Liver (tissue), 8 donors: ENCODE measurements at regions not wholly inside any gene's neighbourhood (a gene's known extent, or its start where the extent isn't known, plus 50 kb on each side); places are given as distances from the start of the nearest gene placed in this dataset.

Source experiments
- DNase-seq: peaks from one replicate; pipeline ENCODE4 v3.0.0-alpha.2; 2017; ENCODE audit warnings: low spot score
- H3K27ac ChIP-seq, 2 donors: one replicate each; pipeline ENCODE4 v1.7.0; 2013; ENCODE audit warnings: inconsistent platforms in 2 of 2, low read length in 2 of 2, control low read depth in 1 of 2, low read depth in 1 of 2, mild to moderate bottlenecking in 1 of 2
- H3K27me3 ChIP-seq, 4 donors: one replicate each; pipeline versions ENCODE4 v1.6.1 to v1.7.0; 2013; ENCODE audit warnings: low read length in 3 of 4, inconsistent platforms in 1 of 4, mild to moderate bottlenecking in 1 of 4, moderate library complexity in 1 of 4; ENCODE audit not compliant: control insufficient read depth in 4 of 4, insufficient read depth in 4 of 4
- H3K36me3 ChIP-seq, 4 donors: one replicate each; pipeline versions ENCODE4 v1.6.1 to v1.7.0; 2013; ENCODE audit warnings: low read length in 3 of 4, mild to moderate bottlenecking in 3 of 4, low read depth in 1 of 4, moderate library complexity in 1 of 4; ENCODE audit not compliant: control insufficient read depth in 4 of 4, insufficient read depth in 3 of 4
- H3K4me1 ChIP-seq, 4 donors: one replicate each; pipeline versions ENCODE4 v1.6.1 to v1.7.0; 2013; ENCODE audit warnings: low read length in 3 of 4, mild to moderate bottlenecking in 3 of 4, moderate library complexity in 1 of 4; ENCODE audit not compliant: control insufficient read depth in 4 of 4, insufficient read depth in 4 of 4
- H3K4me3 ChIP-seq, 3 donors: one replicate each; pipeline versions ENCODE4 v1.6.1 to v1.7.0; 2013; ENCODE audit warnings: low read length in 3 of 3, control low read depth in 1 of 3, low read depth in 1 of 3, mild to moderate bottlenecking in 1 of 3
- H3K9ac ChIP-seq, 2 donors: one replicate each; pipeline ENCODE4 v1.7.0; 2013; ENCODE audit warnings: low read length in 2 of 2, mild to moderate bottlenecking in 2 of 2, moderate library complexity in 2 of 2, control low read depth in 1 of 2, low read depth in 1 of 2
- H3K9me3 ChIP-seq, 4 donors: one replicate each; pipeline versions ENCODE4 v1.6.1 to v1.7.0; 2013; ENCODE audit warnings: low read length in 3 of 4; ENCODE audit not compliant: control insufficient read depth in 4 of 4
- ATF3 ChIP-seq: IDR thresholded peaks from 2 replicates; pipeline ENCODE4 v1.6.1; 2016; ENCODE audit warnings: antibody characterized with exemption
- CTCF ChIP-seq: fragments of 150-350 bp; IDR thresholded peaks from 2 replicates; pipeline ENCODE4 v1.5.1; 2017; ENCODE audit warnings: improper control_type of control experiment, low read depth, low read length; ENCODE audit not compliant: missing input control
- EGR1 ChIP-seq, 2 donors: IDR thresholded peaks; 2 replicates each; pipeline ENCODE4 v1.6.1; 2016 to 2018; ENCODE audit warnings: antibody characterized with exemption in 2 of 2, low read depth in 2 of 2
- FOXA1 ChIP-seq: IDR thresholded peaks from 2 replicates; pipeline ENCODE4 v1.6.1; 2016; ENCODE audit warnings: antibody characterized with exemption
- FOXA2 ChIP-seq: IDR thresholded peaks from 2 replicates; pipeline ENCODE4 v1.6.1; 2016; ENCODE audit warnings: antibody characterized with exemption
- HNF4A ChIP-seq, 2 donors: conservative IDR thresholded peaks; 2 replicates each; pipeline ENCODE4 v1.6.1; 2016; ENCODE audit warnings: antibody characterized with exemption in 2 of 2, mild to moderate bottlenecking in 2 of 2
- MAX ChIP-seq: IDR thresholded peaks from 2 replicates; pipeline ENCODE4 v1.6.1; 2016; ENCODE audit warnings: antibody characterized with exemption
- RAD21 ChIP-seq, 2 donors: IDR thresholded peaks; 2 replicates each; pipeline ENCODE4 v1.6.1; 2016; ENCODE audit warnings: antibody characterized with exemption in 2 of 2, mild to moderate bottlenecking in 2 of 2
- RXRA ChIP-seq, 2 donors: IDR thresholded peaks; 2 replicates each; pipeline ENCODE4 v1.6.1; 2017 to 2018; ENCODE audit warnings: antibody characterized with exemption in 2 of 2, mild to moderate bottlenecking in 1 of 2
- SP1 ChIP-seq: IDR thresholded peaks from 2 replicates; pipeline ENCODE4 v1.6.1; 2018; ENCODE audit warnings: antibody characterized with exemption, mild to moderate bottlenecking
- TAF1 ChIP-seq: conservative IDR thresholded peaks from 2 replicates; pipeline ENCODE4 v1.6.1; 2016; ENCODE audit warnings: antibody characterized with exemption, mild to moderate bottlenecking
- YY1 ChIP-seq: IDR thresholded peaks from 2 replicates; pipeline ENCODE4 v1.6.1; 2016; ENCODE audit warnings: antibody characterized with exemption, mild to moderate bottlenecking
- WGBS: extraction: QIAGEN DNeasy Blood & Tissue Kit; methylation state at CpG from one replicate; pipeline ENCODE4 v1.1.7; 2013; 5-methylcytosine and 5-hydroxymethylcytosine counted together
- TF ChIP-seq, protein P1 (sequence below): IDR thresholded peaks from 2 replicates; pipeline ENCODE4 v1.6.1; 2016; ENCODE audit warnings: antibody characterized with exemption
- TF ChIP-seq, protein P2 (sequence below): IDR thresholded peaks from 2 replicates; pipeline ENCODE4 v1.6.1; 2016; ENCODE audit warnings: antibody characterized with exemption, mild to moderate bottlenecking
- donor health status: healthy.
- donor health status: healthy.
- donor health status: healthy.
- donor health status: healthy.
- donor health status: healthy.

DNA sequence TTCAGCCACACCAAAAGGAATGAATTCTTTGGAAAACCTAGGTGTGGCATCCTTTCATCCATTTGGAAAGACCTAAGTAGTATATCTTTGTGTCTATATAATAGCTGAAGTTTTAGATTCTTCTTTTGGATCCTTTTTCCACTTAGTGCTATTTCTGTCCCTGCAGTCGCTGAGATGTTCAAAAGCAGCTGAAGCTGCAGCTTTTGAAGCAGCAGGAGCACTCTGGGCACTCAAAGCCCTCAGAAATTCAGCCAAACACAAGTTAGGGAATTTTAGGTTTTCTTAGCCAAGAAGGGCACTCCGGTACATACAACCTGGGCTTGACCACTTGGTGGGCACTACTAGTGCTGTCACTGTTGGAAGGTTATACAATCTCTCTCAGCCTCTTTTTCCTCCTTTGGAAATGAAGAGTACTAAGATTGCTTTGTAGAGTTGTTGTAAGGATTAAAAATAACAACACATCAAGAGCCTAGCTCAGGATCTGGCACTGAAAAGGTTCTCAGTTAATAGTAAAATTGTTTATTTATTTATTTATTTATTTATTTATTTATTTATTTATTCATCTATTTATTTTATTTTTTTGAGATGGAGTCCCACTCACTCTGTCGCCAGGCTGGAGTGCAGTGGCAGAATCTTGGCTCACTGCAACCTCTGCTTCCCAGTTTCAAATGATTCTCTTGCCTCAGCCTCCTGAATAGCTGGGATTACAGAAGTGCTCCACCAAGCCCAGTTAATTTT lies 71.9 kb upstream of the SLC22A16 start (continued):
- TF ChIP-seq CTCF (no peak), FOXA2 (no peak), YY1 (no peak)

DNA sequence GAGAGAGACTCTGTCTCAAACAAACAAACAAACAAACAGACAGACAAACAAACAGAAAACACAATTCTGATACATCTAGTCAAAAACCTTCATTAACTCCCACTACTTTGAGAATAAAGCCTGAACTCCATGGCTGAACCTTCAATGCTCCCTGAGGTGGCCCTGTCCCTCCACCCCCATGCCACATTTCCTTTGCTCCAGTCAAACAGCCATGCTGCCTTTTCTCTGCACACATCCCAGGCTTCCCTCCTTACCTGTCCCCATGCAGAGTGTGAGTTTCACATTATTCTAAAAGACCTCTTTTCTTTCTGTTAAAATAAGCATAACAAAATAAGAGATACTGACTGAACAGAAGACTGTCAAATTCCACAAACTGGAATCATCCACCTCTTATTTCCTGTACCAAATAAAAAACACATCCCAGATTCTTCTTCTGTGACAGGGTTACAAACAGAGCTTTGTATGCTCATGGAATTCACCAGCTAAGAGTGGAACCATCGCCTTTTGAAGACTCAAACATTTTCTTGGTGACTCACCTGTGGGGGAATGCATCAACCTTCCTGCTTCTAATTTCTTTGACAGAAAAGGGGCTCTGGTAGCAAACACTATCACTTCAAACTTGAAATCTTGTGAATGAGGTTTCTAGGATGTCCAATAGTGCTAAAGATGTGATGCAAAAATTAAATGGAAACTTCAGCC lies 71.0 kb upstream of the SLC22A16 start:
- Histone ChIP-seq H3K9ac (no peak overlapping the region), H3K9me3 (peaks cover 0 to 4% (median 0%) of the 10 kb centered on the region in 4 donors), H3K4me3 (no peak overlapping the region), H3K27me3 (no peaks in the 10 kb centered on the region), H3K27ac (no peak overlapping the region), H3K36me3 (no peaks in the 10 kb centered on the region), H3K4me1 (peaks cover 0 to 11% (median 6%) of the 10 kb centered on the region in 4 donors)
- TF ChIP-seq, protein P1, sequence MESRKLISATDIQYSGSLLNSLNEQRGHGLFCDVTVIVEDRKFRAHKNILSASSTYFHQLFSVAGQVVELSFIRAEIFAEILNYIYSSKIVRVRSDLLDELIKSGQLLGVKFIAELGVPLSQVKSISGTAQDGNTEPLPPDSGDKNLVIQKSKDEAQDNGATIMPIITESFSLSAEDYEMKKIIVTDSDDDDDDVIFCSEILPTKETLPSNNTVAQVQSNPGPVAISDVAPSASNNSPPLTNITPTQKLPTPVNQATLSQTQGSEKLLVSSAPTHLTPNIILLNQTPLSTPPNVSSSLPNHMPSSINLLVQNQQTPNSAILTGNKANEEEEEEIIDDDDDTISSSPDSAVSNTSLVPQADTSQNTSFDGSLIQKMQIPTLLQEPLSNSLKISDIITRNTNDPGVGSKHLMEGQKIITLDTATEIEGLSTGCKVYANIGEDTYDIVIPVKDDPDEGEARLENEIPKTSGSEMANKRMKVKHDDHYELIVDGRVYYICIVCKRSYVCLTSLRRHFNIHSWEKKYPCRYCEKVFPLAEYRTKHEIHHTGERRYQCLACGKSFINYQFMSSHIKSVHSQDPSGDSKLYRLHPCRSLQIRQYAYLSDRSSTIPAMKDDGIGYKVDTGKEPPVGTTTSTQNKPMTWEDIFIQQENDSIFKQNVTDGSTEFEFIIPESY: no peak
- TF ChIP-seq YY1 (no peak), MAX (no peak), HNF4A (conservative IDR thresholded peaks at IDR 0.05) (no peak), SP1 (no peak), FOXA1 (no peak), FOXA2 (no peak), ATF3 (no peak), EGR1 (IDR thresholded peaks at IDR 0.05; ENCODE audit: low read depth in 2 of 2) (no peak), RAD21 (IDR thresholded peaks at IDR 0.05) (no peak), RXRA (IDR thresholded peaks at IDR 0.05) (no peak), TAF1 (no peak), CTCF (no peak)
- TF ChIP-seq, protein P2, sequence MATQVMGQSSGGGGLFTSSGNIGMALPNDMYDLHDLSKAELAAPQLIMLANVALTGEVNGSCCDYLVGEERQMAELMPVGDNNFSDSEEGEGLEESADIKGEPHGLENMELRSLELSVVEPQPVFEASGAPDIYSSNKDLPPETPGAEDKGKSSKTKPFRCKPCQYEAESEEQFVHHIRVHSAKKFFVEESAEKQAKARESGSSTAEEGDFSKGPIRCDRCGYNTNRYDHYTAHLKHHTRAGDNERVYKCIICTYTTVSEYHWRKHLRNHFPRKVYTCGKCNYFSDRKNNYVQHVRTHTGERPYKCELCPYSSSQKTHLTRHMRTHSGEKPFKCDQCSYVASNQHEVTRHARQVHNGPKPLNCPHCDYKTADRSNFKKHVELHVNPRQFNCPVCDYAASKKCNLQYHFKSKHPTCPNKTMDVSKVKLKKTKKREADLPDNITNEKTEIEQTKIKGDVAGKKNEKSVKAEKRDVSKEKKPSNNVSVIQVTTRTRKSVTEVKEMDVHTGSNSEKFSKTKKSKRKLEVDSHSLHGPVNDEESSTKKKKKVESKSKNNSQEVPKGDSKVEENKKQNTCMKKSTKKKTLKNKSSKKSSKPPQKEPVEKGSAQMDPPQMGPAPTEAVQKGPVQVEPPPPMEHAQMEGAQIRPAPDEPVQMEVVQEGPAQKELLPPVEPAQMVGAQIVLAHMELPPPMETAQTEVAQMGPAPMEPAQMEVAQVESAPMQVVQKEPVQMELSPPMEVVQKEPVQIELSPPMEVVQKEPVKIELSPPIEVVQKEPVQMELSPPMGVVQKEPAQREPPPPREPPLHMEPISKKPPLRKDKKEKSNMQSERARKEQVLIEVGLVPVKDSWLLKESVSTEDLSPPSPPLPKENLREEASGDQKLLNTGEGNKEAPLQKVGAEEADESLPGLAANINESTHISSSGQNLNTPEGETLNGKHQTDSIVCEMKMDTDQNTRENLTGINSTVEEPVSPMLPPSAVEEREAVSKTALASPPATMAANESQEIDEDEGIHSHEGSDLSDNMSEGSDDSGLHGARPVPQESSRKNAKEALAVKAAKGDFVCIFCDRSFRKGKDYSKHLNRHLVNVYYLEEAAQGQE: no peak
- no peak for DNase-seq
- WGBS: 85% methylated on average over 1 of the region's 1 CpG
